Mucosa of rectum (tissue), 2 donors: ENCODE measurements at regions not wholly inside any gene's neighbourhood (a gene's known extent, or its start where the extent isn't known, plus 50 kb on each side); places are given as distances from the start of the nearest gene placed in this dataset.

Experiments
- H3K27ac ChIP-seq, 2 donors: one replicate each; pipeline ENCODE4 v1.7.0; 2013; ENCODE audit warnings: inconsistent platforms in 2 of 2, low read depth in 2 of 2, low read length in 2 of 2
- H3K27me3 ChIP-seq, 2 donors: one replicate each; pipeline ENCODE4 v1.7.0; 2013; ENCODE audit warnings: low read length in 2 of 2; ENCODE audit not compliant: control insufficient read depth in 2 of 2, insufficient read depth in 2 of 2
- H3K36me3 ChIP-seq, 2 donors: one replicate each; pipeline ENCODE4 v1.7.0; 2013; ENCODE audit warnings: low read length in 2 of 2; ENCODE audit not compliant: control insufficient read depth in 2 of 2, insufficient read depth in 2 of 2
- H3K4me1 ChIP-seq, 2 donors: one replicate each; pipeline ENCODE4 v1.7.0; 2013; ENCODE audit warnings: low read length in 2 of 2, mild to moderate bottlenecking in 1 of 2; ENCODE audit not compliant: control insufficient read depth in 2 of 2, insufficient read depth in 2 of 2
- H3K4me3 ChIP-seq, 2 donors: one replicate each; pipeline ENCODE4 v1.7.0; 2013; ENCODE audit warnings: low read length in 2 of 2
- H3K9ac ChIP-seq, 2 donors: one replicate each; pipeline ENCODE4 v1.7.0; 2013; ENCODE audit warnings: low read length in 2 of 2, low read depth in 1 of 2, mild to moderate bottlenecking in 1 of 2
- H3K9me3 ChIP-seq, 2 donors: one replicate each; pipeline ENCODE4 v1.7.0; 2013; ENCODE audit warnings: low read length in 2 of 2; ENCODE audit not compliant: control insufficient read depth in 2 of 2
- donor health status: healthy.
- donor health status: Normal muscosa, but diverticular disease.

DNA sequence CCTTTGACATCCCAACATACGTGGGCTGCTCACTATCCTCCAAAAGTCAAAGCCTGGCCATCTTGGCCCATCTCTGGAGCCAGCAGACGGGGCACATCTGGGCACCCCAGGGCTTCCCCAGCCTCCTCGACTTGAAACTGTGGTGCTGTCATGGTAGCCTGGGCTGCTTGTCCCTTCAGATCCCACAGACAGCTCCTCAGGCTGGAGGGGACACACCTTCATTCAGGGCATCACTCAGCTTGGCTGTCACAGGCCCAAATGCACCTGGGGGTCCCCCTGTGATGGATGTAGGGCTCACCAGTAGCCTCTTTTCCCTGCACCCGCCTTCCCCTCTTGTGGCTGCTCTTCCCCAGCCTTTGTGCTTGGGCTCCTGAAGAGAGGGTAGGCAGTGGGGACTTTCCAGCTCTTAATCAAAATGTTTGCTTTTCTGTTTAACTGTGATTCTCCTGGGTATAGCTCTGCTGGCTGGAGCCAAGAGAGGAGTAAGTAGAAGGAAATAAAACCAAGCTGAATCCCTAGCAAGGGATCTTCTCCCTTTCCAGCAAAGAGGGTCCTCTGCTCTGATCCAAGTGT is 92.3 kb downstream of the GYPC start:
- Histone ChIP-seq H3K27me3 (no peaks in the 10 kb centered on the region), H3K9me3 (no peaks in the 10 kb centered on the region), H3K4me1 (no peaks in the 10 kb centered on the region), H3K4me3 (no peak overlapping the region), H3K9ac (no peak overlapping the region), H3K36me3 (no peaks in the 10 kb centered on the region), H3K27ac (no peak overlapping the region)

DNA sequence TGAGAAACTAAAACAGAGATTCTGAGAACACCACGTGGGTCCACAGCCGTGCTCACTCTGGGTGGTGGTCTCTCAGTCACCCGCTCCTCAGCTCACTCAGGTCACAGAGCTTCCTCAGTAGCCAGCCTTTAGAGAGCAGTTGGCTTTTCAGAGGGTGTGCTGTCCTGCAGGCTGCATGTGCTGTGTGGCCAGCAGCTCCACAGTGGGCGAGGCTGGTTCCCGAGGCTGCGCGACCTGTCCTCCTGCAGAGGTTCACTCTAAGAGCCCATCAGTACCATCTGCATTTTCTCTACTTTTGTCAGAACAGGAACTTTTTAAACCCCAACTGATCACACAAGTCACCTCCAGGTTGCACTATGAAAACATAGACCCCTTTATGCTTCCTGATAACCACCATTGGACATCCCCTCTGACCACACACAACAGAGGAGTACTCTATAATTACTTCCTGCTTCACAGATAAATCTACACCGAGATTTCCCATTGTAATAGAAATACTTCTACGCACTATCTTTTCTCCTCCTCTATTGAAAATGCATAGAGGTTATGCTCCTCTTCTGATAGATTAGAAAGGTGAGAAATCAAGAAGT is 93.1 kb downstream of the GYPC start:
- no peak overlapping the region for H3K4me3 ChIP-seq
- no peaks in the 10 kb centered on the region for H3K9me3 ChIP-seq
- H3K36me3 ChIP-seq = no peaks in the 10 kb centered on the region
- H3K27me3 ChIP-seq = no peaks in the 10 kb centered on the region
- no peak overlapping the region for H3K27ac ChIP-seq
- H3K4me1 ChIP-seq = no peaks in the 10 kb centered on the region
- no peak overlapping the region for H3K9ac ChIP-seq

DNA sequence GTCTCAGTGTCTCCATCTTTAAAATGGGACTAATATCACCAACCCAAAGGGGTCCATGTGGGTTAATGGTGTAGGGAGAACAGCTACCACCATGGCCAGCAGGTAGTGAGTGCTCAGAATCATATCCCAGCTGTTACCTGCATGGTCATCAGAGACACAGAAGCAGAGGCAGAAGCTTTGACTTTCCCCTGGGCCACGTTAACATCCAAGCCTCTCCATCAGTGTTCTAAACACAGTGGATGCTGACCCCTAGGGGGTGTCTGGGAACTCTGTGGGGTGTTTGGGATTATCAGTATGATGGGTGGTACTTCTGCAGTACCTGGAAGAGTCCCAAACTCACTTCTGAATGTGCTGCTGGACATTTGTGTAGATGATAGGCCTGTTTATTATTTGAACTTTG is 93.6 kb downstream of the GYPC start:
- no peak overlapping the region for H3K4me3 ChIP-seq
- no peaks in the 10 kb centered on the region for H3K9me3 ChIP-seq
- no peaks in the 10 kb centered on the region for H3K36me3 ChIP-seq
- H3K4me1 ChIP-seq = no peaks in the 10 kb centered on the region
- H3K9ac ChIP-seq = no peak overlapping the region
- H3K27ac ChIP-seq = no peak overlapping the region
- H3K27me3 ChIP-seq = no peaks in the 10 kb centered on the region

DNA sequence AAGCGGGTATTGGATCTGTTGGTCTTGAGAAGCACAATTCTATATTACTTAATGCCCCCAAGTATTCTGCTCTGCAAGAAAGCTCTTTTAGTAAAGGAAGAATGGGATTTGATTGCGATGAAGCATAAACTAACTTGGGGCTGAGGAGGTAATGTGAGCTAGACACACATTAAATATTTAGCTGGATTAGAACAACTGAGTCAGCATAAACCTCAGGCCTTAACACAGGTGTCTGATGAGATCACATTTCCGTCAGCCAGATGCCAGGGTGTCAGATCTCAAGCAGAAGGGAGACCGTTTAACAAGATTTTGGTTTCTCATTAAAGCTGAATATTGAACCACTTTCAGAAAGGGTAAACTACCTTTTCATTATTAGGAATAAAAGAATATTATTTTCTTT is 94.5 kb downstream of the GYPC start:
- Histone ChIP-seq H3K36me3 (no peaks in the 10 kb centered on the region), H3K9me3 (no peaks in the 10 kb centered on the region), H3K27me3 (no peaks in the 10 kb centered on the region), H3K4me3 (no peak overlapping the region), H3K27ac (no peak overlapping the region), H3K4me1 (no peaks in the 10 kb centered on the region), H3K9ac (no peak overlapping the region)

DNA sequence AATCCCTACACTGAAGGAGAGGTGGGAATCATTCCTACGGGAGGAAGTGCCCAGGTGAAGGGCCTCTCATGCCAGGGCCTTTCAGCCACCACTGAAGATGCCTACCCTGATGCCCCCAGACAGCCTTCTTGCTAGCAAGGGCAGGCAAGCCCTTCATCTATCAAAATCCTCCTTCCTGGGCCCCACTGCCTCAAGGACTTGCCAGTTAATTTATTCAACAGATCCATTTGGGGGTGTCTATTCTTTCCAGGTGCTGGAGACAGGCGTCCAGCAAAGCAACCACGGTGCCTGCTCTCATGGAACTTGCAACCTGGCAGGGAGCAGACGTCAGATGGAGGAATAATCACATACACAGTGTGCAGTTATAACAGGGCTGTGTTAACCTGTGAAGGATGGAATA is 95.5 kb downstream of the GYPC start:
- H3K36me3 ChIP-seq = no peaks in the 10 kb centered on the region
- no peaks in the 10 kb centered on the region for H3K4me1 ChIP-seq
- H3K27ac ChIP-seq = no peak overlapping the region
- H3K9me3 ChIP-seq = no peaks in the 10 kb centered on the region
- H3K4me3 ChIP-seq = no peak overlapping the region
- H3K27me3 ChIP-seq = no peaks in the 10 kb centered on the region
- no peak overlapping the region for H3K9ac ChIP-seq

DNA sequence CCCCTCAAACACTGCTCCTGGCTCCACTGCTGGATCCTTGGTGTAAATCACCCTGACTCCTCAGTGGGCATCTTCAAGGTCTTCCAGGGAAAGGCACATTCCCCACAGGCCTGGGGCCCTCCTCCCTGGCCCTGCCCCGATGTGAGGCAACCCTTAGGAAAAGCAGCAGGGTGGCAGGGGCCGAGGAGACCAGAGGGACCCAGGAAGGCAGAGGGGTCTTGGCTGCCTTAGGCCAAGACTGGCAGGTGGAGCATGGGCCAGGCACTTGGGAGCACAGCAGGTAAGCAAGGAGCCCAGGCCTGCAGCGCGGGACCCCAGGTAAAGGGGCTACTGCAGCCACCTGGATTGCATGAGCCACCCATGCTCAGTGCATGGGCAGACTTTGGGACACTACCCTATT is 96.9 kb downstream of the GYPC start:
- Histone ChIP-seq H3K9me3 (no peaks in the 10 kb centered on the region), H3K27me3 (no peaks in the 10 kb centered on the region), H3K4me1 (no peaks in the 10 kb centered on the region), H3K9ac (no peak overlapping the region), H3K27ac (no peak overlapping the region), H3K4me3 (no peak overlapping the region), H3K36me3 (no peaks in the 10 kb centered on the region)

DNA sequence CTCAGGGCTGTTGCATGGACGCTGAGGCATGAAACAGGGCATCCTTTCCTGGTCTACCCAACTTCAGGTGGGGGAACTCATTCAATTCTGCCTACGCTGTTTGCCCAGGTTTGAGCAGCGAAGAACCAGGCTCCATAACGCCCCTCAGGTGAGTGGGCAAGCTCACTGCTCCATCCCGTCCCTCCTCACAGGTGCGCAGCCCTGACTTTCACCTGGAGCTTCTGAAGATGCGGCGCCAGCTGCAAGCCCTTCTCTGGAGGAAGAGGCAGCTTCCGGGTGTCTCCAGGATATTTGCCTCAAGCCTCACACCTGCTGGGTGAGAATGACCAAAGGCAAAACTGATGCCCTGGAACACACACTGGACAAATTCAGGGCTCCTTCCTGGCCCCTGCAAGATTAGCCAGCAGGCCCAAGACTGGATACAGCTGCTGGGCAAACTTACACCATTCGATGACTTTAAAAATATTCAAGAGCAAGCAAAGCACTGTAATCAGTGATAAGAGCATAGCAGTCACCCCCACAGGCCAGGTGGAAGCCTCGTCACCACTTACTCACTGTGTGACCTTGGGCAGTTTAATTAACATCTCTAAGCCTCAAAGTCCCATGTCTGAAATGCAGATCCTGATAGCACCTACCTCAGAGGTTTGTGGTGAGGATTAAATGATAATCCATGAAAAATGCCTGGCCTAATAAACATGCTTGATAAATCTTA is 97.7 kb downstream of the GYPC start:
- Histone ChIP-seq H3K9me3 (no peaks in the 10 kb centered on the region), H3K4me1 (no peaks in the 10 kb centered on the region), H3K9ac (no peak overlapping the region), H3K27ac (no peak overlapping the region), H3K27me3 (no peaks in the 10 kb centered on the region), H3K4me3 (no peak overlapping the region), H3K36me3 (no peaks in the 10 kb centered on the region)

DNA sequence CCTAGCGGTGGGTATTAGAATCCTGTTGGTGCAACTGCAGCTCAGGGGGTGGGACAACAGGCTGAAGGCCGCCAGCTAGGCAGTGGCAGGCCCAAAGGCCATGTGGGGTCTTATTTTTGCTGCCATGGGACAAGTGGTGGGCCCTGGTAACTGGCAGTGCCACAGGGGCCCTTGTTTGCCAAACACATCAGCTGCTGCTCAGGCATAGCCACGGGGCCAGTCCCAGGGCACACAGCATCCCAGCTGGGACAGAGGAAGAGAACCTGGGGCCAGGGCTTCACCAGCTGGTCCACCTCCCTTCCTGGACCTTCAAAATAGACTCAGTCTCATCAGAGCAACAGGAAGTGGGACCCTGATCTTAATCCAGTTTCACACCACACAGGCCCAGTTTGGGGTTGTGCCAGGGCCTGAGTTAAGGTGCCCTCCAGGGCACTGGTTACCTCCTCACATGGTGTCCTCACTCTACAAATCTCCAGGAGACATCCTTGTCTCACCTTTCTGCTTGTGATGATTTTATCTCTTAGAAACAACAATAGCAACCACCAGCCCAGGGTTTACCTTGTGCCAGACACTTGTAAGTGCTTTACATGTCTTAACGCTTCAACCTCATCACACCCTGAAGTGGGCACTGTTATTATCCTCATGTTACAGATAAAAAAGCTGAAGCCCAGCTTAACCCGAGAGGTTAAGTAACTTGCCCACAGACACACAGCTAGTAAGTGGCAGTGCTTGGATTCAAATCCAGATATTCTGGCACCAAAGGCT is 98.5 kb downstream of the GYPC start:
- no peak overlapping the region for H3K9ac ChIP-seq
- no peaks in the 10 kb centered on the region for H3K27me3 ChIP-seq
- H3K4me1 ChIP-seq = no peaks in the 10 kb centered on the region
- H3K4me3 ChIP-seq = no peak overlapping the region
- H3K27ac ChIP-seq = no peak overlapping the region
- H3K36me3 ChIP-seq = no peaks in the 10 kb centered on the region
- H3K9me3 ChIP-seq = no peaks in the 10 kb centered on the region

DNA sequence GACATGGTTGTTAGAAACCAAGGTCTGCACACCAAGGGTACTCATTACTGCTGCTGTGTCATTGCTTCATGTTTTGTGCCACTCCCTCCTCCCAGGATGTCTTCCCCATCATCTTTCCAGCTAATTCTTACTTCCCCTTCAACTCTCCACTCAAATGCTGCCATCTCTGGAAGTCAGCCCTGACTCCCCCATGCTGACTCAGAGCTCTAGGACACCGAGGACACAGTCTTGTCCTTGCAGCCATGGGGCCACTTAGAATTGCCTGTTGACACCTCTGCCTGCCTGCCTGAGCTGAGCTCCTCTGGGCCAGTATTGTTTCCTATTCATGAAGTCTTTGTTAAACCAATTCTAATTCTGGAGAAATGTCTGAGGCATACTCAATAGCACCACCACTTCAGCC is 100.2 kb downstream of the GYPC start:
- Histone ChIP-seq H3K4me3 (no peak overlapping the region), H3K4me1 (no peaks in the 10 kb centered on the region), H3K27ac (no peak overlapping the region), H3K36me3 (no peaks in the 10 kb centered on the region), H3K9me3 (no peaks in the 10 kb centered on the region), H3K9ac (no peak overlapping the region), H3K27me3 (no peaks in the 10 kb centered on the region)

DNA sequence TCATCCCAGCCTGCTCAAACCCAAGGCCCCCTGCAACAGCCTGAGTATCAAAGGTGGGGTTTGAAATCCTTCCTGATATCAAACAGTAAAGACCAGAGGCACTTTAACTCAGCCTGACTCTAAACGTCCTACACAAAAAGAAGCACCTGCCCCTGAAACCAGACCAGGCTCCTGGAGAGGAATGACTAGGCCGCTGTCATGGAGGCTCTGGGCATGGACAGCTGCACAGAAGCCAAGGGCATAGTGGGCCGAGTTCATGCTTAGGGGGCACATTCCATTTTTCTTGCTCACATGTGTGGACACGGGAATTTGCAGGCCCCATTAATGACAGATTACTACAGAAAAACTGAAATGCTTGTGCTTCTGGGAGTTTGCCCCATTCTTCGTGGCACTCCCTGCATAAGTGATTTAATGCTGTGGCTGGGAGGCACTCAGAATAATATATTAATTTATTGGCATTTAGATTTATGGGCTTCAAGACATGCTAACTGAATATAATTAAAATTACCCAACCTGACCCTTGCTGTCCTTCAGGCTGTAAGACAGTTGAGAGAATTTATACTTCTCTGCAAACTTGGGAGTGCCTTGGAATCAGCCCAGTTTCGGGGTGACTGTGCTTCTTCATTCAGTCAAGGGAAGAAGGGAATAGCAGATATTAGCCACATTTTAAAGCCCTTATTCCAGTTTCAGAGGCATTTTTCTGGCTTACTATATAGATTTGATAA is 105.5 kb downstream of the GYPC start:
- Histone ChIP-seq H3K9me3 (no peaks in the 10 kb centered on the region), H3K27ac (no peak overlapping the region), H3K4me3 (no peak overlapping the region), H3K36me3 (no peaks in the 10 kb centered on the region), H3K27me3 (no peaks in the 10 kb centered on the region), H3K9ac (no peak overlapping the region), H3K4me1 (no peaks in the 10 kb centered on the region)
